Lung (tissue), 11 donors: ENCODE measurements at regions not wholly inside any gene's neighbourhood (a gene's known extent, or its start where the extent isn't known, plus 50 kb on each side); places are given as distances from the start of the nearest gene placed in this dataset.

Experiments used
- ATAC-seq: fragments of 200-7000 bp; cut with Tn5 transposase; one replicate; pipeline ENCODE4 v1.9.1; 2020; ENCODE audit warnings: moderate number of reproducible peaks; ENCODE audit not compliant: insufficient read depth, low FRiP score
- DNase-seq, 3 donors: peaks; one replicate each; pipeline ENCODE4 v3.0.0-alpha.2; 2013 to 2017
- H3K27ac ChIP-seq, 2 donors: one replicate each; pipeline ENCODE4 v1.5.1; 2013; ENCODE audit warnings: mild to moderate bottlenecking in 2 of 2, moderate library complexity in 2 of 2, control low read depth in 1 of 2, inconsistent platforms in 1 of 2, low read depth in 1 of 2, low read length in 1 of 2
- H3K27me3 ChIP-seq, 3 donors: one replicate each; pipeline ENCODE4 v1.5.1; 2013; ENCODE audit warnings: low read length in 2 of 3; ENCODE audit not compliant: control insufficient read depth in 3 of 3, insufficient read depth in 3 of 3
- H3K36me3 ChIP-seq, 4 donors: one replicate each; pipeline ENCODE4 v1.5.1; 2013; ENCODE audit warnings: low read length in 4 of 4, mild to moderate bottlenecking in 1 of 4, moderate library complexity in 1 of 4; ENCODE audit not compliant: control insufficient read depth in 4 of 4, insufficient read depth in 4 of 4
- H3K4me1 ChIP-seq, 5 donors: one replicate each; pipeline ENCODE4 v1.5.1; 2013; ENCODE audit warnings: low read length in 5 of 5, mild to moderate bottlenecking in 2 of 5, moderate library complexity in 1 of 5; ENCODE audit not compliant: control insufficient read depth in 5 of 5, insufficient read depth in 5 of 5
- H3K4me3 ChIP-seq: one replicate; pipeline ENCODE4 v1.5.1; 2013; ENCODE audit warnings: mild to moderate bottlenecking, control low read depth, moderate library complexity
- H3K9ac ChIP-seq, 2 donors: one replicate each; pipeline ENCODE4 v1.5.1; 2013; ENCODE audit warnings: low read length in 2 of 2, control low read depth in 1 of 2; ENCODE audit not compliant: insufficient read depth in 1 of 2
- H3K9me3 ChIP-seq, 4 donors: one replicate each; pipeline ENCODE4 v1.5.1; 2013; ENCODE audit warnings: low read length in 3 of 4, mild to moderate bottlenecking in 1 of 4, moderate library complexity in 1 of 4; ENCODE audit not compliant: control insufficient read depth in 4 of 4, insufficient read depth in 3 of 4
- CTCF ChIP-seq: IDR thresholded peaks from 2 replicates; pipeline ENCODE4 v1.5.1; 2012; ENCODE audit warnings: mild to moderate bottlenecking; ENCODE audit errors: control extremely low read depth, extremely low read depth
- WGBS, 2 donors: extraction: QIAGEN DNeasy Blood & Tissue Kit; methylation state at CpG; one replicate each; pipeline ENCODE4 v1.1.7; 2013; 5-methylcytosine and 5-hydroxymethylcytosine counted together
- donor health status: control.
- donor health status: control.
- donor health status: Bipolar disorder and iron deficiency.
- donor health status: healthy.
- donor health status: DM: yes; HTN: yes; CAD: no.

- no peak overlapping the region for H3K27ac ChIP-seq
- peaks cover 0 to 2% (median 0%) of the 10 kb centered on the region in 4 donors for H3K9me3 ChIP-seq
- no peak for DNase-seq
- TF ChIP-seq CTCF: no peak
- no peak overlapping the region for H3K4me3 ChIP-seq
- peaks cover 0 to 7% (median 0%) of the 10 kb centered on the region in 5 donors for H3K4me1 ChIP-seq
- H3K9ac ChIP-seq: no peak overlapping the region
- no peaks in the 10 kb centered on the region for H3K36me3 ChIP-seq
- H3K27me3 ChIP-seq: no peaks in the 10 kb centered on the region
- ATAC-seq: no peak
- 83 to 84% methylated on average over 18 of the region's 18 CpGs for WGBS, 2 donors
Measured at GRCh38 chr22:47293368-47294221, 531.1 kb downstream of the TBC1D22A start.

GRCh38 chr22:47292546-47293320 is 530.3 kb downstream of the TBC1D22A start:
- Histone ChIP-seq H3K36me3 (no peaks in the 10 kb centered on the region), H3K4me1 (peaks cover 0 to 7% (median 0%) of the 10 kb centered on the region in 5 donors), H3K4me3 (no peak overlapping the region), H3K9ac (no peak overlapping the region), H3K9me3 (no peaks in the 10 kb centered on the region), H3K27ac (no peak overlapping the region), H3K27me3 (no peaks in the 10 kb centered on the region)
- WGBS, 2 donors: 62 to 67% methylated on average over 18 of the region's 18 CpGs
- ATAC-seq (no peak), DNase-seq (peak; percentile 52 to 62 (median 56))
- TF ChIP-seq CTCF: no peak

GRCh38 chr22:47291565-47292495 is 529.4 kb downstream of the TBC1D22A start:
- 84 to 86% methylated on average over 18 of the region's 18 CpGs for WGBS, 2 donors
- no peak for DNase-seq

More at GRCh38 chr22:47291565-47292495, 529.4 kb downstream of the TBC1D22A start:
- Histone ChIP-seq H3K4me1 (peaks cover 0 to 7% (median 0%) of the 10 kb centered on the region in 5 donors), H3K4me3 (no peak overlapping the region), H3K9me3 (no peaks in the 10 kb centered on the region), H3K27ac (peak overlapping the region in 1 of 2 donors; percentile 20), H3K27me3 (no peaks in the 10 kb centered on the region), H3K36me3 (no peaks in the 10 kb centered on the region), H3K9ac (no peak overlapping the region)
- no peak for ATAC-seq
- no peak for TF ChIP-seq CTCF
